ENCODE measurements at regions not wholly inside any gene's neighbourhood (a gene's known extent, or its start where the extent isn't known, plus 50 kb on each side); places are given as distances from the start of the nearest gene placed in this dataset.

DNA sequence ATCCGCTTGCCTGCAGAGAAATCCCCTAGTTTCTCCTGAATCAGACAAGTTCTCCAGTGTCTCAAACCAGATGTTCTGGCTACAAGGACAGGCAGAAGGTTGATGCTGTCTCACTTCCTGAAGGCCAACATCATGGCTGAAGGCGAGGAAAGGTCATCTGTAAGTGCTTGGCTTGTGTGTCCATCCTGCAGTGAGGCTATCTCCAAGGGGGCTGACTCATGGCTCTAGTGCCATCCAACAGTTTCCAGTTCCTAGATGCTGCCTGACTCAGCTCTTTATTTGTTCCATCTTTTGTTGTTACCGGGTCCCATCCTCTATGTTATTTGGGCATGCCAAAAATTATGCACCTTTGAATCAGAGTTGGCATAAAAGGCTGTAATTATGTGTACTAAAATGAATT lies 232.1 kb upstream of the TBX3 start:
- no peaks in the 10 kb centered on the region for H3K27me3 ChIP-seq (replicated peaks; ENCODE audit: insufficient read depth)
- DNase-seq (ENCODE audit: low spot score) (no peak), ATAC-seq (ENCODE audit: insufficient number of reproducible peaks, low FRiP score, low read depth) (no peak)
- H3K4me3 ChIP-seq = no peak overlapping the region
- H3K4me1 ChIP-seq (ENCODE audit: control insufficient read depth in 1 of 2, low read depth in 2 of 2) = no peaks in the 10 kb centered on the region
- H3K36me3 ChIP-seq = no peaks in the 10 kb centered on the region
- no peaks in the 10 kb centered on the region for H3K9me3 ChIP-seq
- TF ChIP-seq, protein P1, sequence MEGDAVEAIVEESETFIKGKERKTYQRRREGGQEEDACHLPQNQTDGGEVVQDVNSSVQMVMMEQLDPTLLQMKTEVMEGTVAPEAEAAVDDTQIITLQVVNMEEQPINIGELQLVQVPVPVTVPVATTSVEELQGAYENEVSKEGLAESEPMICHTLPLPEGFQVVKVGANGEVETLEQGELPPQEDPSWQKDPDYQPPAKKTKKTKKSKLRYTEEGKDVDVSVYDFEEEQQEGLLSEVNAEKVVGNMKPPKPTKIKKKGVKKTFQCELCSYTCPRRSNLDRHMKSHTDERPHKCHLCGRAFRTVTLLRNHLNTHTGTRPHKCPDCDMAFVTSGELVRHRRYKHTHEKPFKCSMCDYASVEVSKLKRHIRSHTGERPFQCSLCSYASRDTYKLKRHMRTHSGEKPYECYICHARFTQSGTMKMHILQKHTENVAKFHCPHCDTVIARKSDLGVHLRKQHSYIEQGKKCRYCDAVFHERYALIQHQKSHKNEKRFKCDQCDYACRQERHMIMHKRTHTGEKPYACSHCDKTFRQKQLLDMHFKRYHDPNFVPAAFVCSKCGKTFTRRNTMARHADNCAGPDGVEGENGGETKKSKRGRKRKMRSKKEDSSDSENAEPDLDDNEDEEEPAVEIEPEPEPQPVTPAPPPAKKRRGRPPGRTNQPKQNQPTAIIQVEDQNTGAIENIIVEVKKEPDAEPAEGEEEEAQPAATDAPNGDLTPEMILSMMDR (IDR thresholded peaks at IDR 0.05) = no peak
- H3K27ac ChIP-seq = no peak overlapping the region

DNA sequence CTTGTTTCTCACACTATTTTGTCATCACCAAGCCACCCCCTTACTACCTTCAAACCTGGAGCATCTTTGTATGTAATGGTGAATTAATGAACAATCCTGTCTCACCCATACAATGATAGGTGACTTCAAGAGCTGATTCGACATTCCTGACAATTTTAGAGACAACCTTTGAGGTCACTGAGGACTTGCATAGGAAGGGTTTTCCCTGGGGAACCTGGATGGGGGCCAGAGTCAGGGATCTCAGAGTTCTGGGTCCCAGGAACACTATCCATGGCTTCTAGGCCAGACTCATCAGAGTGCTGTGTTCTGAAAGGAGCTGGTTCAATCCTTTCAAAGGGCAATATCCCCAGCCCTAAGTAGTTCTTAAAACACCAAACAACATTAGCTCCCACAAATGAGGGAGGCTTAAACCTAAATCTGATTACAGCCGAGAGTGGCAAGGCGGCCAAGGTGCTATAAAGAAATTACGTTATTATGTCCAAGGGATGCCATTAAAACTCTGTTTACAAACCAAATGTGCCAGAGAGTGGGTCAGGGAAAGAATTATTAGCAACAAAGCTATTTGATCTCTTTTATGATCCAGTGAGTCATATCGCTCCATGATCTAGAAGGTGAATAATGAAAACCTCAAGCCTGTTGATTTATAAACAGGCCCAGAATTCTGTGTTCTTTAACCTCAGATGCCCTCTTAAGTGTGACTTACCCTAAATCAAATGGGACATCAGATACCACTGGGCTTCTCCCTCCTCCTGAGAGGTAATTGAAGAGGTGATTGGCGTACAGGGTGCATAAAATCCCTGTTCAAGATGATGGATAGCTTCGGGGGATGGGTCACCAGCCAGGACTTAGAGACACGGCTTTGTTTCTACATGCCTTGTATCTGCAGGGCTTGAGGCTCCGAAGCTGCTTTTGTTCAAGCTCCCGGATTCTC lies 230.2 kb upstream of the TBX3 start:
- TF ChIP-seq, protein P1 (IDR thresholded peaks at IDR 0.05) = no peak
- no peaks in the 10 kb centered on the region for H3K36me3 ChIP-seq
- H3K27ac ChIP-seq = no peak overlapping the region
- no peaks in the 10 kb centered on the region for H3K9me3 ChIP-seq
- ATAC-seq (ENCODE audit: insufficient number of reproducible peaks, low FRiP score, low read depth) (no peak), DNase-seq (ENCODE audit: low spot score) (no peak)
- no peak overlapping the region for H3K4me3 ChIP-seq
- H3K4me1 ChIP-seq (ENCODE audit: control insufficient read depth in 1 of 2, low read depth in 2 of 2) = no peaks in the 10 kb centered on the region
- H3K27me3 ChIP-seq (replicated peaks; ENCODE audit: insufficient read depth) = no peaks in the 10 kb centered on the region

GRCh38 chr12:114912811-114913210 lies 228.8 kb upstream of the TBX3 start:
- no peaks in the 10 kb centered on the region for H3K9me3 ChIP-seq
- no peak for ATAC-seq (ENCODE audit: insufficient number of reproducible peaks, low FRiP score, low read depth)
- H3K36me3 ChIP-seq = no peaks in the 10 kb centered on the region
- H3K27ac ChIP-seq = no peak overlapping the region
- H3K27me3 ChIP-seq (replicated peaks; ENCODE audit: insufficient read depth) = no peaks in the 10 kb centered on the region
- H3K4me1 ChIP-seq (ENCODE audit: control insufficient read depth in 1 of 2, low read depth in 2 of 2) = no peaks in the 10 kb centered on the region
- no peak for DNase-seq (ENCODE audit: low spot score)
- H3K4me3 ChIP-seq = no peak overlapping the region
- TF ChIP-seq, protein P1 (IDR thresholded peaks at IDR 0.05) = no peak

DNA sequence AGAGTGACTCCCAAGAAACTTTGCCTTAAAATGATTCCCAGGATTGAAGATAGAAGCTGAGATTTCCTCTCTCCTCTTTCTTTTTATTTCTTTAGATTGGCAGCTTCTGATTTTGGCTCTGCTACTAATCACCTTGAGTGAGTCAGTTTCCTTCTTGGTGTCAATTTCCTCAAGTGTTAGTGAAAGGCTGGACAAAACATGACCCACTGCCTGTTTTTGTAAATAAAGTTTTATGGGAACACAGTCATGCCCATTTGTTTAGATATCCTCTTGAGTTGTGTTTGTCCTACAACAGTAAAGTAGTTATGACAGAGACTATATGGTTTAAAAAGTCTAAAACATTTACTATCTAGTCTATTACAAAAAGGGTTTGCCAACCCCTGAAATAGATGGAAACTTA lies 227.2 kb upstream of the TBX3 start:
- no peaks in the 10 kb centered on the region for H3K9me3 ChIP-seq
- ATAC-seq (ENCODE audit: insufficient number of reproducible peaks, low FRiP score, low read depth) (no peak), DNase-seq (ENCODE audit: low spot score) (no peak)
- H3K36me3 ChIP-seq = no peaks in the 10 kb centered on the region
- no peak overlapping the region for H3K27ac ChIP-seq
- no peak overlapping the region for H3K4me3 ChIP-seq
- TF ChIP-seq, protein P1 (IDR thresholded peaks at IDR 0.05) = no peak
- H3K4me1 ChIP-seq (ENCODE audit: control insufficient read depth in 1 of 2, low read depth in 2 of 2) = no peaks in the 10 kb centered on the region
- H3K27me3 ChIP-seq (replicated peaks; ENCODE audit: insufficient read depth) = no peaks in the 10 kb centered on the region

DNA sequence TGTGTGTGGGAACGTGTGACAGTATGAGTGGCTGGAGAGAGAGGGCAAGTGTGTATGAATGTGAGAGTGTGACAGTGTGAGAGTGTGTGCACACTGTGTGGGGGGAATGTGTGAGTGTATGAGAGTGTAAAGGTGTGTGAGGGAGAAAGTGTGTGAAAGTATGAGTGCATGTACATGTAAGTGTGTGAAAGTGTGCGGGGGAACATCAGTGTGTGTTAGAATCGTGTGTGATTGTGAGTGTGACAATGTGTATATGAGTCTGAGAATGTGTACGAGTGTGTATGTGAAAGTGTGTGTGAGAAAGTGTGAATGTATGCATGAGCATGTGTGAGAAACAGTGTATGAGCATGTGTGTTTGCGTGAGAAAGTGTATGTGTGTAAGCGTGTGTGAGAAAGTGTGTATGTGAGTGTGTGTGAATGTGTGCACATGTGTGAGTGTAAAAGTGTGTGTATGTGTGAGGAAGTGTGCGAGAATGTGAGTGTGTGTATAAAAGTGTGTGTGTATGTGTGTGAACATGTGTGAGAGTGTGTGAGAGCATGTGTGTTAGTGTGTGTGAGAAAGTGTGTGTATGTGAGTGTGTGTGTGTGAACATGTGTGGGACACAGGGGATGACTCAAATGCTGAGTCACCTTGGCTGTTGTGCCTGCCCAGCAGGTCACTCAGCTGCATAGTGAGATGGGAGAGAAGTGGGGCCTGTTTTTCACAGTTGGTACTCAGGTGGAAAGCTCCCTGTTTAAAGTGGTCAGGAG lies 220.5 kb upstream of the TBX3 start:
- ATAC-seq (ENCODE audit: insufficient number of reproducible peaks, low FRiP score, low read depth) = no peak
- Histone ChIP-seq H3K27me3 (replicated peaks; ENCODE audit: insufficient read depth) (no peaks in the 10 kb centered on the region), H3K9me3 (no peaks in the 10 kb centered on the region), H3K27ac (no peak overlapping the region), H3K36me3 (no peaks in the 10 kb centered on the region), H3K4me1 (ENCODE audit: control insufficient read depth in 1 of 2, low read depth in 2 of 2) (no peaks in the 10 kb centered on the region), H3K4me3 (no peak overlapping the region)
- TF ChIP-seq, protein P1 (IDR thresholded peaks at IDR 0.05) = no peak
- no peak for DNase-seq (ENCODE audit: low spot score)

Data from thoracic aorta (tissue), 2 donors.